Right forelimb (tissue), 1 donor: ENCODE measurements at regions not wholly inside any gene's neighbourhood (a gene's known extent, or its start where the extent isn't known, plus 50 kb on each side); places are given as distances from the start of the nearest gene placed in this dataset.
"Not testable (repeated sequence)": the region's sequence is repeated elsewhere in the genome, so short reads cannot be mapped to it uniquely, and the experiment has no call there.

Source experiments
- DNase-seq: peaks from one replicate; pipeline ENCODE4 v3.0.0-alpha.2; 2018

DNA sequence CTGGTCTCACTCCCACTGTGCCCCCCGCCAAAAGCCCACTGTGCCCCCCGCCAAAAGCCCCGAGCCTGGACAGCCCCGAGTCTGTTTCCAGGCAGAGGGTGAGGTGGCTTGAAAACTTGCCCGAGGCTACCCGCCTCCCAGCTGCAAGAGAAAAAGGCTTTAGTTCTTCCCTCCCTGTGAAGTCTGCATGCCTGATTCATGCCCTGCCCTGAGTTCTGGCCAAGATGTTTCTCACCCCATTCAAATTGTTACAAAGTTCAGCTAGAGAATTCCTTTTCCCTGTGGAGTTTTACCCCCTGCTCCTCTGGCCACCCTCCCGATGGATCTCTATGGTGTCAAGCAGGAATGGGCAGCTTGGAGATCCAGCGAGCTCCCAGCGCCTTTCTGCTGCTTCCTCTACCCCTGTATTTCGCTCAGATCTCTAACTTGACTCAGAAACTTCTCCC lies 298.8 kb upstream of the MAP3K7 start:
- no peak for DNase-seq

DNA sequence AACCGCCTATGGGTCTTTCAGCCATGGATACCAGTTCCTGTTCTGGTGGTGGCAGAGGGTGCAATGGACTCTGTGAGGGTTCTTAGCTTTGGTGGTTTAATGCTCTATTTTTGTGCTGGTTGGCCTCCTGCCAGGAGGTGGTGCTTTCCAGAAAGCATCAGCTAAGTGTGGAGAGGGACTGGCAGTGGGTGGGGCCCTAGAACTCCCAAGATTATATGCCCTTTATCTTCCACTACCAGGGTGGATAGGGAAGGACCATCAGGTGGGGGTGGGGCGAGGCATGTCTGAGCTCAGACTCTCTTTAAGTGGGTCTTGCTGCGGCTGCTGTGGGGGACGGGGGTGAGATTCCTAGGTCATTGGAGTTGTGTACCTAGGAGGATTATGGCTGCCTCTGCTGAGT lies 298.3 kb upstream of the MAP3K7 start:
- DNase-seq: not testable (repeated sequence)

DNA sequence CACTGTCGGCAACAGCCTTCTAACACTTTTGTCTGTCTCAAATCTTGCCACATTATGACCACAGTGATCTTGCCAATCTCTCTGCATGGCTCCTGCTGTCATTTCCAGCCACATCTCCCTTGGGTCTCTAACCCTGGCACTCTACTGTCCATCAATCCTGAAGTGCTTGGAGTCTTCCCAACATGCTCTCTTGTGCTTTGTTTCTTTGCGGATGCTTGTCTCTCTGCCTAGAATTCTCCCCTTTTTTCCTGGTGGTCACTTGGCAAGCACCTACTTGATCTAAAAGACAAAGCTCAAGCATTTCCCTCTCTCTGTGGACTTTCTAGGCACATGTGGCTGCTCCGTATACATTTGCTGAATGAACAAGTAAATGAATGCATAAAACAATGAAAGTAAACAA lies 290.7 kb upstream of the MAP3K7 start:
- DNase-seq: no peak

DNA sequence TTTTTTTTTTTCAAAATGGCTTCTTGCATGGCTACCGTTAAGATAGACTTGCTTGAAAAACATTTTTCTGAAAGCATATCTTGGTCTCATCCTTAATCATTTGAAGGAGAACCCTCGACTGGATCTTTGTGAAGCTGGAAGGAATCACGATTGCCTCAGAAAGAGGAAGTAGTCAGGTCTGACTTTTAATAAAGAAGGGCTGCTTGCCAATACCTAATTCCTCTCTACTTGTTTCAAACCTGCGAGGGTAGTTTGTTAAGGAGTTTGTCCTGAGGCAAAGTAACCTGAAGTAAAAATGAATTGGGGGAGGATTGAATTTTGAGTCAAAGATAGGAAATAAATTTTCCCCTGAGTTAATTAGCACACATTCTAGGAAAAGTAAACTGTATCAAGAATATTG lies 288.1 kb upstream of the MAP3K7 start:
- no peak for DNase-seq

DNA sequence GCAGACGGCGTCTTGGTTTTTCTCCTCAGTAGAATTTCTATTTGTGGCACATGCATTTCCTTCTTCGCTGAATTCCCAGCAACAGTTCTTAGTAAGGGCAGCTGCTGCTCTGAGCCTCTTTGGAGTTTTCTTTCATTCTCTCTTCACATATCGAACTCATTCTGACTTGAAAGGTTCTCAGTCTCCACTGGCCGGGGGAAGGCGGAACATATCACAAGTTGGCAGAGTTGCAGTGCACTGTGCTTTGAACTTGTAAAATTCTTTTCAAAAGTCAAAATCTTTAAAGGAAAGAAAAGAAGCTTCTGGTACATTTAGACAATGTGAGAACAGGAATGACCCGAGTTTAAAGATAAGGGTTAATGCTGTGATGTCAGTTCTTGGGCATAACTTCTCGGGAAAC lies 286.1 kb upstream of the MAP3K7 start:
- DNase-seq: no peak

DNA sequence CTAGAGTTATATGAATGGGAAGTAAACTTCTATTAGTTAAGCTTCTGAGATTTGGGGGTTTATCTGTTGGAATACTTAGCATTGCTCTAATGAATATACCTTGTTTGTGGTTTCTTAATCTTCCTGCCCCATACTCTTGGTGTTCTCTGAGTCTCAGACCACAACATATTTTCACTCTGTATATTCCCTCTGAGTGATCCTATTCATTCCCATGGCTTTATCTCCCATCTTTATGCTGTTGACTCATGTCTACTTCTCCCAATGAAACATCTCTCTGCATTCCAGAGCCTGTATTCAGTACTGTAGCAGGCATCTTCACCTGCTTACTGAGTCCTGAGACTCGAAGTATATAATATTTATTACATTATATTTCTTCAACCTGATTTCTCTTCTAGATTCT lies 283.7 kb upstream of the MAP3K7 start:
- no peak for DNase-seq

DNA sequence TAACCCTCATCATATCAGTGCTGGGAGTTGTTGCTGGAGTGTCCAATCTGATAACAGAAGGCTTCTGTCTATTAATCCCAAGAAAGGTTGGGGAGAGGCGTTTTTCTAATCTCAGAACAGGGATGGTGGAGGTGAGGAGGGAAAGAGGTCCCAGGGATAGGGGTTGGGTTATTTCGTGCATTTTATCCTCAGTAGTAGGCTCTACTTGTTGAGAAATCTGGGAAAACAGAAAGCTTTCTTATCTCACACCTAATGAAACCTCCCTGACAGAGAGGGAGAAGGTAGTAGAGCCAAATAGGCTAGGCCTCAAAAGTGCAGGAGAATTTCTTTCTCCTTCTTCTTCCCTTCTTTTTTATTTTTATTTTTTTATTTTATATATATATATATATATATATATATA lies 281.8 kb upstream of the MAP3K7 start:
- DNase-seq: no peak

DNA sequence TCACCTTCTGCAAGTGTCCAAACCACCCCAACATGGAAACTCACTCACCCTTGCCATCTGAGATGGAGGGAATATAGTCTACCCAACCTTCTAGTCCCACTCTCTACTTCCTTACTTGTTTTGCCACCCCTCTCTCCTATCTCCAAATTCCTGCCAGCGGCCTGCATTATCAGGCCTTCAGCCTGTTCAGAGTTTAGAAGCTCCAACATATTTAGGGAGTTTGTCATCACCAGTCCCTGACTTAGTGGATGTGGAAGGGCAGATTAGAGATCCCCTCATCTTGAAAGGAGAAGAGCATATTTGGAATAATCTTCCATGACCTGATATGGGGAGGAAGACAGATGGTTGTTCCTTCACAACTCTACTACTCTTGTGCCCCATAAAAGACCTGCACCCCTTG lies 281.4 kb upstream of the MAP3K7 start:
- no peak for DNase-seq

DNA sequence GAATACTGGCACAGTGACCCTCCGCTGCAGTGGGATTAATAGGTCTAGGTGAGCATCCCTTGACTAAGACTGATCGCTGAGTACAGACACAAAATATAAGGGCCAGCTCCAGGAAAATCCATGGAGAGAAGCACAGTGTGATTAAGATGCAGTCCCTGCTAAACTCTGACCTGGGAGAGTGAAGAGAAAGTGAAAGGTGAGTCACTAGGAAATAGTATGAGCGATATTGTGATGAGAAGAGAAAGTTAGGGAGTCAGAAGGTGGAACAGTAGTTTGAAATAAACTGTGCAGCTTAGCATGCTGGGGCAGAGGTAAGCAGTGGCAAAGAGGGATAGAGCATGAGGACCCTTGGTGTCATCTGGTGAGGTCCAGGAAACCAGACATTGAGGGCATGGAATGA lies 278.6 kb upstream of the MAP3K7 start:
- DNase-seq: no peak

DNA sequence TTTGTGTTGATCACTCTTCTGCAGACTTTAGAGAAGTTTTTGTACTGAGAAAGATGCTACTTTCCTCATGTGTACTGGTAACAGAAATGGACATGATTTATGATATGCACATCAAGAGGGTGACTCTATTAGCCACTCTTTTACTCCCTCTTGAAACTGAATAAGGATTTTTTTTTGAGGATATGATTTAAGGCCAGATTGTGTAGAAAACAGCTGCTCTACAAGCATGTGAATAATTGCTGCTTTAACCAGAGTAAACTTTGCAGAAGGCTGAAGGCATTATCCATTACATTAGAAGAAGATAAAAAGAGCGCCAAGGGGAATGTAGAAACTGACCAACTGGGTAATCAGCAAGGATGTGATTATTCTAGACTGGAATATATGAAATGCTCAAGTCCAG lies 276.2 kb upstream of the MAP3K7 start:
- no peak for DNase-seq

DNA sequence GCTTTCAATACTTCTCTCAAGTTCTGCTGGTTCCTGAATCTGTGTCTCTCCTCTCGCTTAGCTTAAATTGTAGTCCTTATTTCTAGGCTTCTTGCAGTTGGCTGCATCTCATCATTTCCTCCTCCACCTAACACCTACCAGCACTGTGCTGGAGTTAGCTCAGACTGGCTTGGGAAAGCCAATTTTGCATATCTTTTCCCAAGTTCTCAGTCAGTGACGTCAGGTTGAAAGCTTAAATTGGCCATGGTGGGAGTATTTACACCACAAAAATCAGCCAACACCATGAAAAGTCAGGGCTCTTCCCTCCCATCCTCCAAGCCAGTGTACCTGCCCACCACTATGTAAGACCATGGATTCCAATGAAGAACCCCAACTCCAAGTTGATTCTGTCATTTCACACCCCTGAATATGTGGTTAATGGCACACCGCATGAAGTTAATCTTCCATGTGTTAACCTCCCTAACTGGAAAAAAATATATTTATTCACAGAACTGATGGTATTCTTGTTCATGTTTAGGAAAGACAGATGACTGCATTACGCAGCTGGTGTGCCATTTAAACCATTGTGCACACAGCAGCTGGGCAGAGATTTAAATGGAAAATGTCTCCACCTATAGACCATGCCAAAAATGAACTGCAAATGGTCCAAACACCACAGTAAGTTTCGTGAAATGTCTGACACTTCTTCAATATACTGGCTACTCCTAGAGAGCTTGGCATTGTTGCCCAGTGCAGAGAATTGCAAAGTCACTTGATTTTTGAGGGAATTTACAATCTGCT lies 274.1 kb upstream of the MAP3K7 start:
- no peak for DNase-seq

DNA sequence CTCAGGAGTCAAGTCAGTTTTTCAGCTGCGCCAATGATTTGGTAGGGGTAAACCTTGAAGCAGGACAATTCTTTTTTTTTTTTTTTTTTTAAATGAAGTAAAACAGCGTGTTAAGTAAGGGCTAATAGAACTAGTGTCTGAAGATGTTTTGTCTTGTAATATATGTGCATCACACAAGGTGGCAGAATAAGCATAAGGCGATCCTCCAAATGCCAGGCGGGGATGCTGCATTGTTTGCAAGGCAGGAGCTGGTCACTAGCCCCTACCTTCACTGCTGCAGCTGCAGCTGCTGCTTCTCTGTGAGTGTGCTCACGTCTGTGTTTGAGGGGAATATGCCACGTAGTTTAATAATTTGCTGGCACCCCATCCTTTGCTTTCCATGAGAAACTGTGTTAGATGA lies 272.7 kb upstream of the MAP3K7 start:
- no peak for DNase-seq

DNA sequence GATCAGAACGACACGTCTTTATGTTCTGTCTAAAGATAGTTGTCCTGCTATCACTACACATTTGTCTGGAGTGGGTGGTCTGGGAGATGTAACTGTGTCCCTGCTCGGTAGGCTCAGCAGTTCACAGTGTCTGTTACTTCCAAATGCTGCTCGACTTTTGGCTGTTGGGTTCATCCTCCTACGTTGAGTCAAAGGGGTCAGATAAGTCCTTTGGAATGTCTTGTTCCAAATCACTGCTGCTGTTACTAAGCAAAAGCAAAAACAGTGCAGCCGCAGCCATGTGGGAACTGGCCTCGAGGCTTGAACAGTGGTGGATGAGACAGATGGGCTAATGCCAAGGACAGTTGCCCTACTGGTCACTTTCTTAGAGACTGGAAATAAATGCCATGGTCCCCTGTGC lies 272.2 kb upstream of the MAP3K7 start:
- DNase-seq: no peak

DNA sequence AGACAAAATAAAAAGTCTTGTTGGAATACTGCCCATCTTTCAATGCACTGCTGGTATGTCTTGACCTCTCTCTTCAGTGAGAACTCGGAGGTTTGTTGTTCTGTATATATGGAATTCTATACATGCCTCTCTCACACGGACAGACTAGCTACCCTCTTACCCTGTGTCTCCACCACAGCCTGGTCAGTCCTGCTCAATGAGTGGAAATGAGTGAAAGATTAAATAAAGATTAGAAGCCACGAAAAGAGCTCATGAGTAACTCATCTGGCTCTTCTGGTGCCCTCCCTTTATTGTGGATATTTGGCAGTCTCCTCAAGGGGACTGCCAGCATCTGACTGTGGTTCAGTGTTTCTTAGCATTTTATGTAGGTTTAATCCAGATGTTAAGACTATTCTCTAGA lies 262.8 kb upstream of the MAP3K7 start:
- no peak for DNase-seq

DNA sequence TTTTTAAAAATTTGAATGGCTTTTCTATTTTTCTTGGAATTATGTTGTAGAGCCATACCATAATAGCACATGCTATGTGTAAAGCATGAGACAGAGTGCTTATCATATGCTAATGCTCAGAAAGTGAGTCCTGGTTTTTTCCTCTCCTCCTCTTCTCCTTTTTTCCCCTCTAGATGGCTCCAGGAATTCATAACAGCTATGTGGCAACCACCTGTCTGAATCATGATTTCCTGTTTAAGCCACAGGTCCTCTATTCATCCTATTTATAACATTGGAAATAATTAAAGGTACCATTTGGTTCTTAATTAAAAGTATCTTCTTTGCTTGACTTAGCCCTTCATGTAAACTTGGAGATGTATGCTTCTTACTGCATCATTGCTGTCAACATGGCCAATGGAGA lies 260.0 kb upstream of the MAP3K7 start:
- DNase-seq: no peak

DNA sequence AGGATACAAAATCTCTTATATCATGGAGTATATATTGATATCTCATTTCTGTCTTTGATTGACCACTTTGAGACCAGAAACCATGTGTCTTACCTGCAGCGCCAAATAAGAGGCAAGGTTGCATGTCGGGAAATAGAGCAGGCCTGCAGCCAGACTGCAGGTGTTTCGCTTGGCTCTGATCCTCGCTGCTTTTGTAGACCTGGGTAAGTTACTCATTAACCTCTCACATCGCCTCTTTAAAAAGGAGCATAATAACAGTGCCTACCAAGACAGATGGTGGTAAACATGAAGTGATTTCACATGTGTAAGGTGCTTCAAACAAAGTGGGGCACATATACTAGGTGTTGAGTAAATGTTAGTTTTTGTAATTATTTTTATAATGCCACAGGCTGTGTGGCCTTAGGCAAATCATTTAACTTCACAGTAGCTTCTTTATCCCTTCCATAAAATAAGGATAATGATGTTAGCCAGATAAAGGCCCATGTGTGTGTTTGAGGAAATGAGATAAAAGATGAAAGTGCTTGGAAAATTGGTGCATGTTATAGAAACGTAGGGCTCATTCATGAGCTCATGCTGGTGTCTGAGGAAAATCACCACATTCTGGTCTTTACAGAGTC lies 248.8 kb upstream of the MAP3K7 start:
- DNase-seq: no peak

DNA sequence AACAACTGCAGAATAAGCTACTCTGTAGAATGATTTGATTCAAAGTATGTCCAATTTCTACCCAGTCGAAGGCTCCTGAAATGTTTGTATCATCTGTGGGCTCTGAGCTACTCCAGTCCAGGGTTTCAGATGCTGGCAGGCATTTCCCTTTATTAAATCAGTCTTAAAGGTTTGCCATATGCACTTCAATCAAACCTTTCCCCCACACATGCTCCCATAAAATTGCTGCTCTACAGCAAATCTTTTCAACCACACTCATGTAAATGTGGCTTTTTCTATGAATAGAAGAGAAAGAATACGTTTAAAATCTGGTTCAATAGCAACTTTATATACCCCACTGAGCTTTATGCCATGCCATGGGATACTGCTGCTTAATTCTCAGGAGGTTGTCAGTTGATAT lies 242.4 kb upstream of the MAP3K7 start:
- DNase-seq: no peak

DNA sequence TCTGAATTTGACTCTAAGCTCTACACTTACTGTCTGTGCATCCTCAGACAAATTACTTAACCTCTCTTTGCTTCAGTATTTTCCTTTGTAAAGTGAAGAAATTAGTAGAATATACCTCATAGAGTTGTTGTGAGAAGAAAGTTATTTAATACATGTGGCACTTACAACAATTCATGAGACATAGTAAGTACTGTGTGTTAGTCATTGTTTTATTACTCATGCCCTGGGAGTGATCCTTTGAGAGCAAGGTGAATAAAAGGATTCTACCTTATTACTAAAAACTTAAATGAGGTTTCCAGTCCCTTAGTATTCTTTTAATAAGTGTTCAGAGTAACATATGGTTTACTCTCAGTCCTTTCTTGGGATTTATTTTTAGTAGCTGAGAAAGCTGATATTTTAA lies 233.6 kb upstream of the MAP3K7 start:
- DNase-seq: no peak

DNA sequence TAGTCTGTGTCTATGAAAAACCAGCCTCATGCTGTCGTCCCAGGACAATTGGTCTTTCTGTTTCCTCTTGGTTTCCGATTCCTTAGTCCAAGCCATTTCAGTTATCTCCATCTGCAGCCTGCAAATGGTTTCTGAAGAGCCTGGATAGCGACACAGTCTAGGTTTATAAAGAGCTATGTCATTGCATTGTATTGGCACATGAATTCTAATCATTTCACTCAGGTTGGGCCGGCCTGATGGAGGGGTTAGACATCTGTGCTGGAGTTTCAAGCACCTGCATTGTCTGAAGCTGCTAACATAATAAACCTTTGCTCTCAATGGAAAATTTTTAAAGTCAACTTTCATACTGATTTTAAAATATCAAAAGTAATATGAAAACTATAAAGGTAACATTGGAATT lies 232.6 kb upstream of the MAP3K7 start:
- no peak for DNase-seq

DNA sequence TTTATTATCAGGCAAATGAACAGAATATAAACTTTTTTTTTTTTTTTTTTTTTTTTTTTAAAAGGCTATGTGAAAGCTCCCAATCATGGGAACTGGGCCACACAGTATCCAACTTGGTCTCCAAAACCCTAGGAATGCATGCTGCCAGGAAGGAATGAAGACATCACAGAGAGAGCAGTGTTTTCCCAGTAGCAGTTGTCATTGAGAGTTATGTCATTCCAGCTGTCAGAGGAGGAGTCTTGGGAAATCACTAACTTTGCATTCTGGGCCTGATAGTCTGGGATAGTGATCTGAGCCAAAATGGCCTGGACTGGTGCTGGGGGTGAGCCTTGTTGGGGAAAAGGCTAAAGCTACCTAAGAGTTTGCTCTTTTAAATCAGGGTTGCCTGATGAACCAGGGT lies 231.3 kb upstream of the MAP3K7 start:
- no peak for DNase-seq

DNA sequence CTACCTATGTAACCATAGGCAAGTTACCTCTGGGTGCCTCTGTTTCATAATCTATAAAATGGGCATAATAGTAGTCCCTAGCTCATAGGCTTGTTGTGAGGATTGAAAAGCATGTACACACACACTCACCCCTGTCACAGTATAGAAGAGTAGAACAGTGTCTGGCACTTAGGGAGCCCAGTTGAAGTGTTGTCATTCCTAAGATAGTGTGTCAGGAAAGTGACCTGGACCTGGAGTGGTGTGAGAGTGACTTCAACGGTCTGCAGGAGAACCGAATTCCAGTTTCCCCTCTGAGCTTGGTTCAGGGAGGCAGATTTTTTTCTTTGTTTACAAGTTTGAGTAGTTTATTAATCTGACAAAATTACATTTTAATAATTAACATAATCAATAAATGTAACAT lies 229.9 kb upstream of the MAP3K7 start:
- DNase-seq: no peak

DNA sequence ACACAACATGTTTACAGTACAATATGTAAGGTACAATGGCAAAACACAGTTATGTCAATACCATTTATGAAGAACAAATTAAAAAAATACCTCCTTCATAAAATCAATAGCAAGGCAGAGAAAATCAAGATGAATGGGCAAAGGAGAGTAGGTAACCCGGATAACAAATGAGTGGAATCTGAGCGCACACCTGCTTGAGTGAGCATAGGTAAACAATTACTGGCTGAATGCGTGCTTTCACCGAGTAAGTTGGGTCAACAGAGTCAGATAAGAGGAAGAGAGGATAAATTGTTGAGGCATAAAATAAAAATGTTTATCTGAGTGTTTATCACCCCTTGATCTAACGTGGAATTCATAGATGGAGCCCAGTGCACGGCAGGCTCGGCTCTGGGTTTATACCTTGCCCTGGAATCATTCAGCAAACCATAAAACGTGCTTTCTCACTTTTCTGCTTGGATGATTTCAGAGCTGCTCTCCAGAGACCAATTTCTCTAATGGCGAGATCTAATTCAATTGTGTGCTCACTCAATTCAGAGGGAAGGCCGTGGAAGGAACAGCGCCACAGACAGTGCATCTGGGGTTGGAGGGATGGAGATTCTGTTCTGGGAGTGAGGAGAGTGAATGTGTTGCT lies 224.8 kb upstream of the MAP3K7 start:
- no peak for DNase-seq

DNA sequence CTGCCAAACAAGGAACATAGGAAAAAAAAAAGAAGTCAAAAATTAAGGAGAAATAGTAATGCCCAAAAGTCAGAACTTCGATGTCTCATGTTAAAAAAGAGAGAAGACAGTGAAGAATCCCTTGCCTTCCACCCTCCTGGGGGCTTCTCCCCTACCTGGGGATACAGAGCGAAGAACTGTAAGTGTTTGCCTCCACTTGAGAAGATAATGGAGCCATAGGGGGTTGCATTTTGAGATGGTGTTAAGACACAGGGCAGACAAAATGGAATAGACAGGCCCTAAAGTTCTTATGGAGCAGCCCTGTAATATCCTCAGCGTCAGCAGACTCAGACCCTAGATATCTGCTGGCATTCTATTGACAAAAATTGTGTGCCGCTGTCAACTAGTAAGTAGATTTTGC lies 222.2 kb upstream of the MAP3K7 start:
- DNase-seq: no peak
